Parathyroid adenoma (tissue), 2 donors: ENCODE measurements at regions not wholly inside any gene's neighbourhood (a gene's known extent, or its start where the extent isn't known, plus 50 kb on each side); places are given as distances from the start of the nearest gene placed in this dataset.

Experiments used
- H2AFZ ChIP-seq: fragments of 300-600 bp; sonication (generic); one replicate; pipeline ENCODE4 v1.7.0; 2017; ENCODE audit warnings: antibody characterized with exemption, mild to moderate bottlenecking
- H3K27ac ChIP-seq: fragments of 300-600 bp; sonication (generic); one replicate; pipeline ENCODE4 v1.7.0; 2017
- H3K27me3 ChIP-seq: fragments of 300-600 bp; sonication (generic); one replicate; pipeline ENCODE4 v1.7.0; 2017; ENCODE audit warnings: low read length; ENCODE audit not compliant: control insufficient read depth, insufficient read depth
- H3K36me3 ChIP-seq: fragments of 300-600 bp; sonication (generic); one replicate; pipeline ENCODE4 v1.7.0; 2017; ENCODE audit warnings: low read length; ENCODE audit not compliant: control insufficient read depth, insufficient read depth
- H3K4me1 ChIP-seq: fragments of 300-600 bp; sonication (generic); one replicate; pipeline ENCODE4 v1.7.0; 2017; ENCODE audit warnings: control low read depth
- H3K4me2 ChIP-seq: fragments of 300-600 bp; sonication (generic); one replicate; pipeline ENCODE4 v1.7.0; 2017; ENCODE audit warnings: low read length
- H3K4me3 ChIP-seq: fragments of 300-600 bp; sonication (generic); one replicate; pipeline ENCODE4 v1.7.0; 2017; ENCODE audit warnings: low read depth, low read length
- H3K79me2 ChIP-seq: fragments of 300-600 bp; sonication (generic); one replicate; pipeline ENCODE4 v1.7.0; 2017; ENCODE audit warnings: control low read depth
- H3K9ac ChIP-seq: fragments of 300-600 bp; sonication (generic); one replicate; pipeline ENCODE4 v1.7.0; 2017; ENCODE audit warnings: mild to moderate bottlenecking
- H3K9me3 ChIP-seq: fragments of 300-600 bp; sonication (generic); one replicate; pipeline ENCODE4 v1.7.0; 2017; ENCODE audit warnings: low read length; ENCODE audit not compliant: control insufficient read depth
- TF ChIP-seq, protein P1 (sequence below): fragments of 300-600 bp; sonication (generic); IDR thresholded peaks from one replicate; pipeline ENCODE4 v1.7.0; 2017; ENCODE audit warnings: antibody characterized with exemption, mild to moderate bottlenecking
- donor health status: primary hyperparathyroidism.

DNA sequence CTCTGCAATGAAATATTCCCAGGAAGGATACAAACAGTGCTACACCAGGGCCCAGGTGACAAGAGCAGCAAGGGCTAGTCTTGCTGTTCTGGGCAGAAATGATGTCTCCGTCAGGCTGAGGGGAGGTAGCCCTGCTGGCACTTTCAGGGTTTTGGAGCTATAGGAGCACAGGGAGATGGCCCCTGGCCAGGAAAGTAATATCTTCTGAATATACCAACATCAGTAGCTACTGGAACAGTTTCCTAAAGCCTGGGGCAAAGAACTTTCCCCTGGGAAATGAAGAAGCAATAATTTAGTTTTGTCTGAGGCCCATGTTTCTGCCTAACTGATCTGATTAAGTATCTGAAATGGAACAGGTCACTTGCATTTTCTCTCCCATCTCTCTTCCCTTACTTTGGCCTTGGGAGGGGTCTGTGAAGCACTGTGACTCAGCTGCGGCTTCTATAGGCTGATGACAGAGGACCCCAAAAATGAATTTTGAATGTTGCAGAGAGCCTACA lies 489.1 kb upstream of the PODXL start:
- Histone ChIP-seq H3K27ac (no peak overlapping the region), H3K9ac (no peak overlapping the region), H3K79me2 (no peaks in the 10 kb centered on the region), H2AFZ (no peak overlapping the region), H3K27me3 (no peaks in the 10 kb centered on the region), H3K4me3 (no peak overlapping the region), H3K4me2 (no peak overlapping the region), H3K4me1 (no peaks in the 10 kb centered on the region), H3K9me3 (no peaks in the 10 kb centered on the region), H3K36me3 (no peaks in the 10 kb centered on the region)
- TF ChIP-seq, protein P1, sequence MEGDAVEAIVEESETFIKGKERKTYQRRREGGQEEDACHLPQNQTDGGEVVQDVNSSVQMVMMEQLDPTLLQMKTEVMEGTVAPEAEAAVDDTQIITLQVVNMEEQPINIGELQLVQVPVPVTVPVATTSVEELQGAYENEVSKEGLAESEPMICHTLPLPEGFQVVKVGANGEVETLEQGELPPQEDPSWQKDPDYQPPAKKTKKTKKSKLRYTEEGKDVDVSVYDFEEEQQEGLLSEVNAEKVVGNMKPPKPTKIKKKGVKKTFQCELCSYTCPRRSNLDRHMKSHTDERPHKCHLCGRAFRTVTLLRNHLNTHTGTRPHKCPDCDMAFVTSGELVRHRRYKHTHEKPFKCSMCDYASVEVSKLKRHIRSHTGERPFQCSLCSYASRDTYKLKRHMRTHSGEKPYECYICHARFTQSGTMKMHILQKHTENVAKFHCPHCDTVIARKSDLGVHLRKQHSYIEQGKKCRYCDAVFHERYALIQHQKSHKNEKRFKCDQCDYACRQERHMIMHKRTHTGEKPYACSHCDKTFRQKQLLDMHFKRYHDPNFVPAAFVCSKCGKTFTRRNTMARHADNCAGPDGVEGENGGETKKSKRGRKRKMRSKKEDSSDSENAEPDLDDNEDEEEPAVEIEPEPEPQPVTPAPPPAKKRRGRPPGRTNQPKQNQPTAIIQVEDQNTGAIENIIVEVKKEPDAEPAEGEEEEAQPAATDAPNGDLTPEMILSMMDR = no peak

DNA sequence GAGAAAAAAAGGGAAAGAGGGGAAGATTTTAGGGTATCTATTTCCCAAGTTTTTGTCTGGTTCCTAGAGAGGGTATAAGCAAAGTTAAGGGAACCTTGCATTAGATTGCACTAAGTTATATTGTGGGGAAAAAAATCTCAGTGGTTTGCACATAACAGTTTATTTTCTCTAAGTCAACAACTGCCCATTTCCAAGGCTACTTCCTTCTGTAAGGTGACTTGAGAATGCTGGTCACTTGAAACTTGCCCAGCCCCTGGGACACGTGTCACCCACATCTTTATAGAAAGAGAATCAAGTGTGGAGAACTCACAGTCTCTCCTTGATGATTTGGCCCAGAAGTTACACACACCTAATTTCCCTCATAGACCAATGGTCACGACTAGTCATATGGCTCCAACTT lies 488.6 kb upstream of the PODXL start:
- no peak overlapping the region for H3K27ac ChIP-seq
- H3K79me2 ChIP-seq = no peaks in the 10 kb centered on the region

DNA sequence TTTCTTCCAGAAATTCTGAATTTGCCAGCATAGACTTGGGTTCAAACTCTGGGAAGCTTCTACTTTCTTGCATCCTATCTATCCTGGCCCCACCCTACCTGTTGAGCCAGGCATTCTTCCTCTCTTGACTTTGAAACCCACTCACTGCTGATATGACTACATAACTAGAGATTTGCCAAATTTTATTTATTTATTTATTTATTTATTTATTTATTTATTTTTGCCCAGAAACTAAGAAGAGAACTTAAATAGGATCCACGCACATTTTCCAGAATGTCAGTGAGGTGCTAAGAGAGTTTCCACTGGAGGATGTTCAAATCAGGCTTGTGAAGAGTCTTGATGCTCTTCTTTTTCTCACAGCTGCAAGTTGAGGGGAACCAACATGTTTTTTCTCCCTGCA lies 487.8 kb upstream of the PODXL start:
- H3K36me3 ChIP-seq = no peaks in the 10 kb centered on the region
- TF ChIP-seq, protein P1 = no peak
- H3K27me3 ChIP-seq = no peaks in the 10 kb centered on the region
- H3K4me1 ChIP-seq = no peaks in the 10 kb centered on the region
- H3K9me3 ChIP-seq = no peaks in the 10 kb centered on the region
- H3K27ac ChIP-seq = no peak overlapping the region
- H2AFZ ChIP-seq = no peak overlapping the region
- no peak overlapping the region for H3K9ac ChIP-seq
- H3K4me2 ChIP-seq = no peak overlapping the region
- no peak overlapping the region for H3K4me3 ChIP-seq
- H3K79me2 ChIP-seq = no peaks in the 10 kb centered on the region

More for the DNA sequence above, 488.6 kb upstream of the PODXL start:
- H3K4me1 ChIP-seq = no peaks in the 10 kb centered on the region
- no peaks in the 10 kb centered on the region for H3K9me3 ChIP-seq
- H3K9ac ChIP-seq = no peak overlapping the region
- TF ChIP-seq, protein P1 = no peak
- H3K36me3 ChIP-seq = no peaks in the 10 kb centered on the region
- H3K27me3 ChIP-seq = no peaks in the 10 kb centered on the region
- H2AFZ ChIP-seq = no peak overlapping the region
- no peak overlapping the region for H3K4me2 ChIP-seq
- H3K4me3 ChIP-seq = no peak overlapping the region

DNA sequence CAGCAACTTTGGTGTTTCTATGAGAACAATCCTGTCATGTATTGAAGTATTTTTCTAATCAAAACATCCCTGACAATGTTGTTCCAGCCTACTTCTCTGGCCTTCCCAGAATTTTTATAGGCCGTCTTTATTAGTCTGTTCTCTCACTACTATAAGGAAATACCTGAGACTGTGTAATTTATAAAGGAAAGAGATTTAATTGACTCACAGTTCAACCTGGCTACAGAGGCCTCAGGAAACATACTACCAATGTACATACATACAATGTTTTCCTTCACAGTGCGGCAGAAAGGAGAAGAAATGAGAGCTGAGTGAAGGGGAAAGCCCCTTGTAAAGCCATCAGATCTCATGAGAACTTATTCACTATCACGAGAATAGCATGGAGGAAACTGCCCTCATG lies 484.7 kb upstream of the PODXL start:
- no peak overlapping the region for H3K27ac ChIP-seq
- TF ChIP-seq, protein P1 = no peak
- H3K27me3 ChIP-seq = no peaks in the 10 kb centered on the region
- H2AFZ ChIP-seq = no peak overlapping the region
- no peak overlapping the region for H3K4me3 ChIP-seq
- no peaks in the 10 kb centered on the region for H3K4me1 ChIP-seq
- no peaks in the 10 kb centered on the region for H3K36me3 ChIP-seq
- H3K9ac ChIP-seq = no peak overlapping the region
- no peaks in the 10 kb centered on the region for H3K79me2 ChIP-seq
- H3K4me2 ChIP-seq = no peak overlapping the region
- no peaks in the 10 kb centered on the region for H3K9me3 ChIP-seq
